ENCODE measurements at regions not wholly inside any gene's neighbourhood (a gene's known extent, or its start where the extent isn't known, plus 50 kb on each side); places are given as distances from the start of the nearest gene placed in this dataset.
"Not testable (repeated sequence)": the region's sequence is repeated elsewhere in the genome, so short reads cannot be mapped to it uniquely, and the experiment has no call there.

DNA sequence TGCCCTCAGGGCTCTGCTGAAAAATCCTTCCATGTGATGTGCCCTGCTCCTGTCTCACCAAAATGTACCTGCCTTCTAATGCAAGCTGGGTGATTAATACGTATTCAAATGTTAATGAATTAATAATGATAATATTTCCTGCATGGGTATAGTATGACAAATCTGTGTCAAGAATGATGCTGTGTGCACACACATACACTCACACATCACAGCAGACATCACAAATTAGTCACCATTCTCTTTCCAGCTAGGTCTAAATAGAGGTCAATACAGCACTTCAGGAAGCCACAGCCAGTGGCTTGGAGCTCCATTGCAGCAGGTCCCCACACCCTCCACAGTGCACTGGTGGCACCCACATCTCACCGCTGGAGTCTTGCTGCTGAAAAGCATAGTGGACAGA, 681.2 kb upstream of the NRP1 start:
- DNase-seq (ENCODE audit: low read depth), result no peak

- DNase-seq (ENCODE audit: low read depth), result no peak
These were observed 678.8 kb upstream of the NRP1 start for GRCh38 chr10:34013235-34013634.

GRCh38 chr10:34010891-34011290, 676.4 kb upstream of the NRP1 start:
- no peak for DNase-seq (ENCODE audit: low read depth)

GRCh38 chr10:34010228-34010627, 675.8 kb upstream of the NRP1 start:
- not testable (repeated sequence) for DNase-seq (ENCODE audit: low read depth)

DNA sequence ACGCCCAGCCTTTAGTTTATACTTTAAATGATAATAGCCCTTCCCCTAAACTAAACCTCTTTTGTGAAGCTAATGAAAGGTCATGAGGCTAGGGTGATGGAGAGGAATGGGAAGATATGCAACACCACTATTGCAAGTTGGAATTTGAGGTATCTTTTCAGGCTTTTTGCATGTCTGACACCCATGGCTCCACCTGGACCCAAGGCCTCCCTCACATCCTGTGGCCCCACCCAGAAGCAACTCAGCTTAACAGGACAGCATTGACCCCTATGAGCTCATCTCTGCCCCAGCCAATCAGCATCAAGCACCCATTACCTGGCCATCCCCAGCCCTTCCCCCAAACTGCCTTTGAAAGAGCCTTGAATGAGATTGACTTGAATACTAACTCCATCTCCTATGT, 674.2 kb upstream of the NRP1 start:
- no peak for DNase-seq (ENCODE audit: low read depth)

DNA sequence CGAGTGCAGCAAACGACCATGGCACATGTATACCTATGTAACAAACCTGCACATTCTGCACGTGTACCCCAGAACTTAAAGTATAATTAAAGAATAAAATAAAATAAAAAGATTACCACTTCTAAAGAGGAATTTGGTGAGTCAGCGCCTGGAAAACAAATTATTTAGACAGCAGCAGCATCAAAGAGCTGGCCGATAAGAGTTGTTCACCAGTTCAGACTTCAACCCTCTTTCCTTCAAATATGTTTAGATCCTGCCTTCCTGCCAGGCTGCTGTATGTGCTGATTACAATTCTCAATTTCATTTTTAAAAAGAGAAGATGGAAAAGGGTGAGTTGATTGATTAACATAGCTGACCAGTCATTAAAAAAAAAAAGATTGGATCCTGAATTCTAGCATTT, 672.0 kb upstream of the NRP1 start:
- DNase-seq (ENCODE audit: low read depth), result no peak

DNA sequence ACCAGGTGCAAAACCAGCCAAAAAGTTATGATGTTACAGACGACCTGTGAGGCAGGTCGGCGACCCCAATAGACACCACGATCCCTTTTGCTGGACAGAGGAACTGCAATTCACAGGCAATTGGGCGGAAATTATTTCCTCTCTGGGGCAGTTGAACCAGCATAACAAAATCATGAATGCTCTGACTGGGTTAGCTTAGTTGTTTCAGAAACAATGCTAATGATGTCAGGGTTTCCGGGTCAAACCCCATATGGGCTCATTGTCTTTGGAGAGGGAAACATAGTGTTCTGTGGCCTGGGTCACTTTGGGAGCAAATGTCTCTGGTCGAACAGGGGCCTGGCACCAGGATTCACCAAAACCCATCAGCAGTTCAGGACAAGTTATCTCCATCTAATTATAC, 669.1 kb upstream of the NRP1 start:
- DNase-seq (ENCODE audit: low read depth), result no peak

- DNase-seq (ENCODE audit: low read depth), result no peak
These were observed 668.4 kb upstream of the NRP1 start for GRCh38 chr10:34002896-34003295.

DNA sequence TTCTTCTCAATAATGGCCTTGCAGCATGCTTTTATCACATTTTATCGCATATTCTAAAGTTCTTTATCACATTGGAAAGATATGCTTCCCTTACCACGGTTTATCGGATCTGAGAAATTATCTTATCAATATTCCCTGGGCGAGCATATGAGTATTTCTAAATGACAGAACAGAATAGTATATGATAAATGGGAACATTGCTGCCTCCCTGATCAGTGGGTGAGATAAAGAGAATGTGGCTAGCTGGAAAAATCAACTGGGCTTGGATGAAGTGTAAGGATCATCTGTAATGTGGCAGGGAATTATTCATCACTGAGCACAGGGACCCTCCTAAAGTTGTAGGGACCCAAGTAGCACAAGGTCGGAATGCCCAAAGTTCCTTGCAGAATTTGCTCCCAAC, 667.4 kb upstream of the NRP1 start:
- no peak for DNase-seq (ENCODE audit: low read depth)

DNA sequence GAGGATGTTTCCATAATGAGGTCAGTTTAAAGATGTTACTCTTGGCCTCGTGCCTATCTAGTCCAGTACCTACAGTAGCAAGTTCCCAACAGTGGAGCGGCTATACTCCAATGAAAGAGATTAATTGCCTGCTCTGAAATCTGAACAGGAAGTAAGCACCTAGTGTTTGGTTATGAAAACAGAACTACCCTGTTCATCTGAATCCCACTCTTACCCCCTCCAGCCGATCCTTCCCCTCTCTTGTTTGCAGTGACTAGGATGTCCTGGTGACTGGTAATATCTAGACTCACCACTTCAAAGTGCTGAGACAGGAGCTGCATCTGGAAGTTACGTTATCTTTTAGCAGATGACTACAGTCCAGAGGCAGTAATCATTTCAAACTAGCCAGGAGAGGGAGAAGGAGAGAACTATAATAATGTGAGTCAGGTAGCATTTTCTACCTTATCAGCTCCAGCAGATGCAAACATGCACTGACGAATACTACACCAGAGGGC, 666.7 kb upstream of the NRP1 start:
- DNase-seq (ENCODE audit: low read depth), result no peak

DNA sequence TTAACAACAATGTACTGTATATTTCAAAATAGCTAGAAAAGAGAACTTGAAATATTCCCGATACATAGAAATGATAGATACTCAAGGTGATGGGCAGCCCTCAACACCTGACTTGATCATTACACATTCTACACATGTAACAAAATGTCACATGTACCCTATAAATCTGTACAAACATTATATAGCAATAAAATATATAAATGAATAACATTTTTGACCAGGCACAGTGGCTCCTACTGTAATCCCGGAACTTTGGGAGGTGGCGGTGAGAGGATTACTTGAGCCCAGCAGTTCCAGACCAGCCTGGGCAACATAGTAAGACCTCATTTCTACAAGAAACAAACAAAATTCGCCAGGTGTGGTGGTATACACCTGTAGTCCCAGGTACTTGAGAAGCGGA, 659.5 kb upstream of the NRP1 start:
- DNase-seq (ENCODE audit: low read depth), result no peak

DNA sequence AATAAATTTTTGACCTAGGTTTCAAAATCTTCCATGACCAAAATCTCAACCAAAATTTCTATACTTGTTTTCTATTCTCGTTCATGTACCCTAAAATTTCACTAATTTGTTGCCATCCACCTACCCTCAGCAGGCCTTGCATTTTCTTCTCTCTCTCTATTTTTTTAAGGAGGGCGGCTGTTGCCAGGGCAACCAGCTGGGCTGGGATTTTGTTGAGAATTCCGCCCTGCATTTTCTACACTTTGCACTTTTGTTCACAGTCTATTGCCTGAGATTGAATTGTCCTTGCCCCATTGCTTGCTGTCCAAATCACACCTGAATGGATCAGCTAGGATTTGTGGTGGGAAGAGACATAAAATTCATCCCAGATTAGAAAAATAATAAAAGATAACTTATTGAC, 657.5 kb upstream of the NRP1 start:
- no peak for DNase-seq (ENCODE audit: low read depth)

- DNase-seq (ENCODE audit: low read depth), result no peak
These were observed 652.0 kb upstream of the NRP1 start for GRCh38 chr10:33986515-33986914.

DNA sequence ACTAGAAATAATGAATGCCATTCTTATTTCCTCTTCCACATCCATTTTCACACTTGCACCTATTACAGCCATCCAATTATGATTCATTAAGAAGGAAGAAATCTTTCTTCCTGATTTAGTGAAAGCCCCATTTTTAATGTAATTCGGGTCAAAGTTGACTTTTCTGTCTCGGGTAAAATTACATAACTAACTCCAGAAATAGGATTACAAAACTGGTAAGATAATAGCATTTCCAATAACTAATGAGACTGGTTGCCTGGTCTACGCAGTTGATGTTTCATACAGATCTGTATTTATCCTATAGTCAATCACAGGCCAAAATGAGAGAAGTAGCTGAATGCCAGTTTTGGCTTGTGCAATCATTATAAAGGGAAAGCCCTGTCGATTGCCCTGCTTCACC, 651.5 kb upstream of the NRP1 start:
- DNase-seq (ENCODE audit: low read depth), result no peak

- no peak for DNase-seq (ENCODE audit: low read depth)
These were observed 648.5 kb upstream of the NRP1 start for GRCh38 chr10:33982995-33983394.

DNA sequence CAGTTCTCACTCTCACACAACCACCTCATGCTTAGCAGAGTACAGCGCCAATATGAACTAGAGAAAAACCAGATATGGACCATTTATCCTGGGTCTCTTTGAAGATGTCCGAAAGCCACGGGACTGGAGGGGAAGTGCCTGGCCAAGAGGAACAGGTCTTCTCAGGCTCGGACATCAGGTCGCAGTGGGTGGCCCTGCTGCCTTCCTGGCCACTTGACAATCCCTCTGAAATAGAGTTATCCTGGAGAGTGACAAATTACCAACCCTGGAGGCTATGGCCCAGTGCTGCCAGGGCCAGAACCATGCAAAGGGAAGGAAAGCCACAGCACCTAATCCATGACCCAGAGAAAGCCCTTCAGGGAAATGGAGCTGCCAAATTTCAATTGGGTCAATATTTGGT, 646.8 kb upstream of the NRP1 start:
- DNase-seq (ENCODE audit: low read depth), result no peak

DNA sequence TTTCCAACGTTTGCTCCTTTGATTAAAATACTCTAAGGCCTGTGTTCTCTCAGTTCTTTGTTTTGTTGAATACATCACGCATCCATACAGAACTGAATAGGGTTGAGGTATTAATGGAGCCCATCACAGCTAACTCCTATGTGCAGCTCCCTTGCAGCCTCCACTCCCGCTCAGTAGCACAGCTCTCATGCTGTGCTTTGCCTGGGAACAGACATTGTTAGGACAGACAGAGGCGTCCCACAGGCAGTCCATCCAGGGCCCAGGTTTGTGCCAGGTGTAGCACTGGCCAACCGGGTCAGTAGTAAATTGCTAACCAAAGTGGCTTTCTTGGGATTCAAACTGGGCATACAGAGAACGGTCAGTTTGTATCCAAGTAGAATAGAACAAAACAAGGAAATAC, 644.7 kb upstream of the NRP1 start:
- no peak for DNase-seq (ENCODE audit: low read depth)

GRCh38 chr10:33975481-33975880, 641.0 kb upstream of the NRP1 start:
- DNase-seq (ENCODE audit: low read depth), result no peak

- no peak for DNase-seq (ENCODE audit: low read depth)
These were observed 640.6 kb upstream of the NRP1 start for GRCh38 chr10:33974976-33975478.

DNA sequence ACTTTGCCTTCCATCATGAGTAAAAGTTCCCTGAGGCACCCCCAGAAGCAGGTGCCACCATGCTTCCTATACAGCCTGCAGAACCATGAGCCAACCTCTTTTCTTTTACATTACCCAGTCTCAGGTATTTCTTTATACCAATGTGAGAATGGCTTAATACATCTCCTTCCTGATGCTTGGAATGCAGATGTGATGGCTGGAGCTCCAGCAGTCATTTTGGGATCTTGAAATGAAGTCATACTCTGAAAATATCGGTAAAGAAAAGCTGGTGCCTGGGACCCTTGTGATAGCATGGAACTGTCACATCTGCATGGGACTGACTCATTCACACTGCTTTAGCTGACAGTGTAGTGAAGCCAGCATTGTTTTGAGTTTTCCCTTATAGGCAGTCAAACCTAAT, 634.5 kb upstream of the NRP1 start:
- no peak for DNase-seq (ENCODE audit: low read depth)

DNA sequence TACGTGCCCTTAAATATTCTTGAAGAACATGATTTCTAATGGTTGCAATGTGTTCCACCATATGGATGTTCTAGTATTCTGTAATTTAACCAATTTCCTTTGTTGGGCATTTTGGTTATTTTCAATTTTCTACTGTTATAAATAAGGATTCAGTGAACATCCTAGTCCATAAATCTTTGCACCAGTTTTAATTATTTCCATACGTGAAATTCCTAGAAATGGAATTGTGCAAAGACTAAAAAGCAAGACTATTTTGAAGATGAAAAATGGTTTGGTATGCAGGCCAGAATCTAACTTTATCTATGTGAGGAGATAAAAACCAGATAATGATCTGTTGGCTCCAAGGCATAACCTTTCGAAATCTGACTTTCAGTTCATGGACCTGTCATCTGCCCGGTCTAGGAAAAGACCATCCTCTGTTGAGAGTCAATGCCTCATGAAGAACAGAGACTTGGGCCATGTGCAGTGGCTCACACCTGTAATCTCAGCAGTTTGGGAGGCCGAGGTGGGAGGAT, 633.2 kb upstream of the NRP1 start:
- DNase-seq (ENCODE audit: low read depth), result no peak

DNA sequence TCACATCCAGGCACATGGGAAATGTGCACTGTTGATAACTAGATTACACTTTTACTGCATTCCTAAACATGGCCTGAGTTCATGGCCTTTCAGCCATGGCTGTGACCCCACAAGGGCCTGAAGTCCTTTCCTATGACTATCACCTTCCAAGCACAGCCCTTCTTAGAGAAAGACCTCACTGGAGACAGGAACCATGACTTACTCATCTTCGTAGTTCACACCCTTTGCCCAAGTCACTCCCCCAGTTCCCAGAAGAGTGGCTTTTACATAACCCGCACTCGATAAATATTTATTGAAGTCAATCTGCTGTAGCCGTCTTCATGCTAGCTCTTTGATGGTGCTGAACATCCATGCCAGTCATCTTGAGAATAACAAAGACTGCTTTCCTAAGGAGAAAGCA, 632.5 kb upstream of the NRP1 start:
- no peak for DNase-seq (ENCODE audit: low read depth)

DNA sequence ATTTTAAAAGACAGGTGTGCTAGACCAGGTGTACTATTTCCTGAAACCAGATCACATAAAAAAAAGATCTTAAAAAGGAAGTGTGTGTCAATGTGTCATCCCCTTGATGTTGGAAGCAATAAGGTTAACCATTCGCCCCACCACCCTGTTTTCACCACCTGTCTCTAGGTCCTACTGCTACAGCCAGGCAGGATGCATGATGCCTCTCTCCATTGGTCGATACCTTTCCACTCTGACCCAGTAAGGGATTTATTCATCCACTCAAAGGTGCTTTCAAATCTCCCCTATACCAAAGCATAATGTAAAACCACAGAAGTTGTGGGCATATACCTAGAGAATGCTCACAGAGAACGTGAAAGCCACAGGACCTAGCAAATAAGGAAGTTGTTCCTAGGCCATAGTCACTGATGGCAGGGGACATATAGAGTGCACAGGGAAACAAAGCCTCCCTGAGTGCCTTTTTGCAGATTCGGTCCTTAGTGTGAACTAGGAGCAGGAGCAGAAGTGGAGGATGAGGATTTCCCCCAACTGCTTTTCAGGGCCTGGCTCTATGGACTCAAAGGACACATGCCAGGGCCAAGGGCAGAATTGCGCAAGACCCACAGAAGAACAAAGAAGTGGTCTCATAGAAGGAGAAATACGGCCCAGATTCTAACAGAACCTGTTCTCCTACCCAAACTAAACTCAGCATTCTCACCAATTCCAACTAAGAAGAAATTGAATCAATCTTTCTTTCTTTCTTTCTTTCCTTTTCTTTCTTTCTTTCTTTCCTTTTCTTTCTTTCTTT, 631.5 kb upstream of the NRP1 start:
- no peak for DNase-seq (ENCODE audit: low read depth)

- DNase-seq (ENCODE audit: low read depth), result no peak
These were observed 629.3 kb upstream of the NRP1 start for GRCh38 chr10:33963729-33964128.
